MCF 10A (cell line): ENCODE measurements at regions not wholly inside any gene's neighbourhood (a gene's known extent, or its start where the extent isn't known, plus 50 kb on each side); places are given as distances from the start of the nearest gene placed in this dataset.

Experiments
- BruUV-seq: library from RNA; stranded (reverse); fragments of 400-500 nt; replicated peaks from 2 replicates; lab custom pipeline; 2021; lab: Mats Ljungman, UMichigan
- CTCF ChIA-PET: fragments of 300-600 bp; sonication (Branson Sonifier 250); formaldehyde crosslinking; extraction: SDS; loops from one replicate; lab custom pipeline; 2021; ENCODE audit warnings: antibody characterized with exemption, inconsistent platforms; lab: Yijun Ruan, JAX
- POLR2A ChIA-PET: fragments of 300-600, 350-650 bp; sonication (Branson Sonifier 250); formaldehyde crosslinking; extraction: SDS; loops from one replicate; lab custom pipeline; 2020; ENCODE audit warnings: antibody characterized with exemption, inconsistent platforms; lab: Yijun Ruan, JAX
- DNase-seq: peaks from one replicate; pipeline ENCODE4 v3.0.0-alpha.2; 2018; ENCODE audit not compliant: unreplicated experiment
- H3K27ac Mint-ChIP-seq: one replicate; pipeline ENCODE4 v1.8.0; 2022; ENCODE audit warnings: mild to moderate bottlenecking, low read depth, mixed read lengths; ENCODE audit not compliant: unreplicated experiment
- H3K27me3 Mint-ChIP-seq: one replicate; pipeline ENCODE4 v1.8.0; 2022; ENCODE audit warnings: mixed read lengths; ENCODE audit not compliant: insufficient read depth, unreplicated experiment
- H3K36me3 Mint-ChIP-seq: one replicate; pipeline ENCODE4 v1.8.0; 2022; ENCODE audit warnings: mild to moderate bottlenecking, moderate library complexity, mixed read lengths; ENCODE audit not compliant: insufficient read depth, unreplicated experiment
- H3K4me1 Mint-ChIP-seq: one replicate; pipeline ENCODE4 v1.8.0; 2022; ENCODE audit warnings: mixed read lengths; ENCODE audit not compliant: insufficient read depth, unreplicated experiment
- H3K4me3 Mint-ChIP-seq: one replicate; pipeline ENCODE4 v1.8.0; 2022; ENCODE audit warnings: mild to moderate bottlenecking, moderate library complexity, mixed read lengths; ENCODE audit not compliant: unreplicated experiment
- H3K9me3 Mint-ChIP-seq: one replicate; pipeline ENCODE4 v1.8.0; 2022; ENCODE audit warnings: mixed read lengths; ENCODE audit not compliant: unreplicated experiment
- intact Hi-C: fragments of 100-400 bp; cut with micrococcal nuclease; formaldehyde crosslinking; loops from 2 replicates; pipeline ENCODE4 v1.14.1; 2022
- TF ChIP-seq, protein P1 (sequence below): fragments of 200-600 bp; IDR thresholded peaks from one replicate; pipeline ENCODE4 v1.8.0; 2022; ENCODE audit warnings: antibody characterized with exemption, mild to moderate bottlenecking; ENCODE audit not compliant: unreplicated experiment

DNA sequence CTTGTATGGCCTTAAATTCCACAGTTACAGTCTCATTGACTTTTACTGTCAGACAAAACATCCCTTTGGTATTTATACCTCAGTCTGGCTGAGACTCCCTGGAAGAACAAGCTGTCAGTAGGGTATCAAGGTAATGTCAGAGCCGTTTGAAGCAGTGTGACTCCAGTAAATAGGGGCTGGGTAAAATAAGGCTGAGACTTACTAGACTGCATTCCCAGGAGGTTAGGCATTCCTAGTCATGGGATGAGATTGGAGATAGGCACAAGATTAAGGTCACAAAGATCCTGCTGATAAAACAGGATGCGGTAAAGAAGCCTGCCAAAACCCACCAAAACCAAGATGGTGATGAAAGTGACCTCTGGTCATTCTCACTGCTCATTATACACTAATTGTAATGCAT is 219.5 kb upstream of the SKOR2 start:
- DNase-seq = no peak
- H3K4me1 Mint-ChIP-seq = no peaks in the 10 kb centered on the region
- intact Hi-C loops = no loop called here
- H3K36me3 Mint-ChIP-seq = no peaks in the 10 kb centered on the region
- H3K27ac Mint-ChIP-seq = no peak overlapping the region
- H3K4me3 Mint-ChIP-seq = no peak overlapping the region
- ChIA-PET POLR2A (no interaction called here), CTCF (interaction anchor here (0.6 kb wide), 1 partner anchor 144 kb away, joined by 5 read pairs; no protein-coding TSS in a partner anchor)
- no peaks in the 10 kb centered on the region for H3K27me3 Mint-ChIP-seq
- H3K9me3 Mint-ChIP-seq = no peaks in the 10 kb centered on the region
- BruUV-seq = no TSS peak
- TF ChIP-seq, protein P1, sequence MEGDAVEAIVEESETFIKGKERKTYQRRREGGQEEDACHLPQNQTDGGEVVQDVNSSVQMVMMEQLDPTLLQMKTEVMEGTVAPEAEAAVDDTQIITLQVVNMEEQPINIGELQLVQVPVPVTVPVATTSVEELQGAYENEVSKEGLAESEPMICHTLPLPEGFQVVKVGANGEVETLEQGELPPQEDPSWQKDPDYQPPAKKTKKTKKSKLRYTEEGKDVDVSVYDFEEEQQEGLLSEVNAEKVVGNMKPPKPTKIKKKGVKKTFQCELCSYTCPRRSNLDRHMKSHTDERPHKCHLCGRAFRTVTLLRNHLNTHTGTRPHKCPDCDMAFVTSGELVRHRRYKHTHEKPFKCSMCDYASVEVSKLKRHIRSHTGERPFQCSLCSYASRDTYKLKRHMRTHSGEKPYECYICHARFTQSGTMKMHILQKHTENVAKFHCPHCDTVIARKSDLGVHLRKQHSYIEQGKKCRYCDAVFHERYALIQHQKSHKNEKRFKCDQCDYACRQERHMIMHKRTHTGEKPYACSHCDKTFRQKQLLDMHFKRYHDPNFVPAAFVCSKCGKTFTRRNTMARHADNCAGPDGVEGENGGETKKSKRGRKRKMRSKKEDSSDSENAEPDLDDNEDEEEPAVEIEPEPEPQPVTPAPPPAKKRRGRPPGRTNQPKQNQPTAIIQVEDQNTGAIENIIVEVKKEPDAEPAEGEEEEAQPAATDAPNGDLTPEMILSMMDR = no peak

DNA sequence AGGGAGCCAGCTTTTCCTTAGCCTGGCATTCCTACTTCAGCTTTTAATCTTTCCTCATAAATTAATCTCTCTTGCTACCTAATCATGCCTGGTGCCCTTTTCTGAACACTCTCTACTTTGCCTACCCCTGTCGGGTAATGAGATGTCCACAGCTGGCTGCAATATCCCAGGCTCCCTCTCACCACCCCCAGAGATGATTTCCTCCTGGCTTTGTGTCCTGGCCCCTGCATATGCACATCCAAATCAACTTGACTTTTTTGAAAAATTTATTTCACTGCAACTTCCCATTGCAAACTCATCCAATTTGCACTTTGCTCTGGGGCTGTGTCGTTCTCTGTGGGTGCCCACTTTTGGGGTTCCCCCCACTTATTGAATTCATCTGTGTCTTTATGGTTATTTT is 218.1 kb upstream of the SKOR2 start:
- Mint-ChIP-seq H3K4me3 (no peak overlapping the region), H3K27me3 (no peaks in the 10 kb centered on the region), H3K36me3 (no peaks in the 10 kb centered on the region), H3K4me1 (no peaks in the 10 kb centered on the region), H3K9me3 (no peaks in the 10 kb centered on the region), H3K27ac (no peak overlapping the region)
- DNase-seq = no peak
- TF ChIP-seq, protein P1 = no peak
- intact Hi-C loops = no loop called here
- POLR2A ChIA-PET = no interaction called here
- no TSS peak for BruUV-seq
- CTCF ChIA-PET = no interaction called here

DNA sequence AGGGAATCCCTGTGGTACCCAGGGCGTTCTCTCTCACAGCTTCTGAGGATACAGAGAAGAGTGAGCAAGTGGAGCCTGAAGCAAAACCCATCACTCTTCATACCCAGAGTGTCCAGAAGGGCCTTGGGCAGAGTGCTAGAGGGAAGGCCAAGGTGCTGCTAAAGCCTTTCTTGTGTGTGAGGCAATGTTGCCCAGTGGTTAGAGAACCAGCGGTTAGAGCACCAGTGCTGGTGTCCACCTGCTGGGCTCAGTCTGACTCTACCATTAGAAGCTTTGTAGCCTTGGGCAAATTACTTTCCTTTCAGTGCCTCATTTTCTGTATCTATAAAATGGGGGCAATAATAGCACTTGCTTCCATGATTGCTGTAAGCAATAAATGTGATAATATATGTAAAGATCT is 210.5 kb upstream of the SKOR2 start:
- BruUV-seq = no TSS peak
- TF ChIP-seq, protein P1 = no peak
- CTCF ChIA-PET = no interaction called here
- H3K9me3 Mint-ChIP-seq = no peaks in the 10 kb centered on the region
- H3K27me3 Mint-ChIP-seq = peaks cover 11% of the 10 kb centered on the region
- no peak overlapping the region for H3K27ac Mint-ChIP-seq
- POLR2A ChIA-PET = no interaction called here
- no peak for DNase-seq
- no peaks in the 10 kb centered on the region for H3K4me1 Mint-ChIP-seq
- intact Hi-C loops = no loop called here
- no peaks in the 10 kb centered on the region for H3K36me3 Mint-ChIP-seq
- no peak overlapping the region for H3K4me3 Mint-ChIP-seq

DNA sequence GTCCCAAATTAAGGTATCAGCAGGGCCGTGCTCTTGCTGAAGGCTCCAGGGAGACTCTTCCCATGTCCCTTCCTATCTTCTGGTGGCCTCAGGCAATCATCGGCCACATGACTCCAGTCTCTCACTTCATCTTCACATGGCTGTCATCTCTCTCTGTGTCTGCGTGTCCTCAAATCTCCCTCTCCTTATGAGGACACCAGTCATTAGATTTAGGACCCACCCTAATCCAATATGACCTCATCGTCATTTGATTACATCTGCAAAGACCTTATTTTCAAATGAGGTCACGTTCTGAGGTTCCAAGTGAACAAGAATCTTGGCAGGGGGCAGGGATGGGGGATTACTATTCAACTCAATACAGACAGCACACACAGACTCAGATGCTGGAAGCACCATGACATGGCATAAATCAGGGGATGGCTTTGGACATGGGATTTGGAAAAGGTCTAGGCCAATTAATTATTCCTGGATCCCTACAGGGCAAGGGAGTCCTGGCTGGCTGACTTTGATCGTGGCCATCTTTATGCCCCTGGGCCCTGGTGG is 210.0 kb upstream of the SKOR2 start:
- DNase-seq = no peak
- Mint-ChIP-seq H3K36me3 (no peaks in the 10 kb centered on the region), H3K9me3 (no peaks in the 10 kb centered on the region), H3K4me1 (no peaks in the 10 kb centered on the region), H3K27ac (no peak overlapping the region), H3K4me3 (no peak overlapping the region), H3K27me3 (peaks cover 11% of the 10 kb centered on the region)
- BruUV-seq = no TSS peak
- ChIA-PET CTCF (no interaction called here), POLR2A (no interaction called here)
- TF ChIP-seq, protein P1 = no peak
- intact Hi-C loops = no loop called here
